GM12874 (cell line): ENCODE measurements at regions not wholly inside any gene's neighbourhood (a gene's known extent, or its start where the extent isn't known, plus 50 kb on each side); places are given as distances from the start of the nearest gene placed in this dataset.

Experiments used
- CTCF ChIP-seq: IDR thresholded peaks from 2 replicates; pipeline ENCODE4 v1.5.1; 2011; ENCODE audit warnings: low read depth, mild to moderate bottlenecking, control low read depth, low read length, moderate library complexity; ENCODE audit not compliant: insufficient read depth

- TF ChIP-seq CTCF, result no peak
Measured at GRCh38 chr7:106756071-106756470, 95.1 kb upstream of the CCDC71L start.

DNA sequence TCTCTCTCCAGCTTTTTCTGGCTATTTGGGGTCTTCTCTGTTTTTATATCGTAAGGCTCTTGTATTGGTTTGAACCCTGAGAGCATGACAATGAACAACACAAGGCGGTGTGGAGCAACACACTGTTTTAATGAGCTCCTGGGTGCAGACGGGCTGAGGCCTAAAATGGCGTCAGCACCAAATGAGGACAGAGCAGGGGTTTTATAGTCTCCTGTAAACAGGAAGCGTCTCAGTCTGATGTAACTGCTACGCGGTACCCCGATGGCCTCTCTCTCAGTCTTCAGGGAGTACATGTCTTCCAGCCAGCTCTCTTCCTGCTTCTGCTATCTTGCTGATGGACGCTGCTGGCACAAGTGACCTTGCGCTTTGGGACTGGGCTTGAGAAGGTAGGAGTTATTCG is 95.9 kb upstream of the CCDC71L start:
- TF ChIP-seq CTCF, result no peak

- no peak for TF ChIP-seq CTCF
Measured at GRCh38 chr7:106757846-106758245, 96.9 kb upstream of the CCDC71L start.

DNA sequence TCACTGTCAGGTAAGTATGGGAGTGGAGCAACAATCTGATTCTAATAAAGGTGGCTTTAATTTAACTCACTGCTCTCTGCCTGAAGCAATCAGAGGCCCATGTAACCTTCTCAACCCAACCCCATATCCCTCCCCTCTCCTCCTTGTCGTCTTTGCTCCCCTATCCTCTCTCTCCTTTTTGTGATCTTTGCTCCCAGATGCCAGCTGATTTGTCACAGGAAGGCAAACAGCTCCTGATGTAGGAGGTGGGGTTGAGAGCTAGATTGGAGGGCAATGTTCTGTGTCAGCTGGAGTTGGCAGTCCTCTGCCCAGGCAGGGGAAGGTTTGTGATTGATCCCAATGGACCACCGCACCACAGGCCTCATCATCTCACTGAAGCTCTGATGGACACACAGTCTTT is 101.4 kb upstream of the PIK3CG start:
- TF ChIP-seq CTCF, result no peak

GRCh38 chr7:106765727-106766355 is 99.2 kb upstream of the PIK3CG start:
- TF ChIP-seq CTCF, result no peak

GRCh38 chr7:106766551-106766950 is 98.5 kb upstream of the PIK3CG start:
- no peak for TF ChIP-seq CTCF

- no peak for TF ChIP-seq CTCF
Measured at GRCh38 chr7:106767078-106767477, 98.0 kb upstream of the PIK3CG start.
